Keratinocyte (primary cell): ENCODE measurements at regions not wholly inside any gene's neighbourhood (a gene's known extent, or its start where the extent isn't known, plus 50 kb on each side); places are given as distances from the start of the nearest gene placed in this dataset.

Experiments
- DNase-seq: peaks from one replicate; pipeline ENCODE4 v3.0.0-alpha.2; 2011; ENCODE audit warnings: low read depth, missing footprints, low spot score
- FAIRE-seq: peaks from 2 replicates; lab custom pipeline; 2011; peaks lifted over from hg19 to GRCh38; lab: Jason Lieb, UNC
- H2AFZ ChIP-seq: 2 replicates; pipeline ENCODE4 v1.6.0; 2012; ENCODE audit warnings: low read length, control low read depth, inconsistent platforms; ENCODE audit not compliant: control insufficient read depth
- H3K27ac ChIP-seq: 2 replicates; pipeline ENCODE4 v1.5.1; 2011; ENCODE audit warnings: low read length; ENCODE audit not compliant: control insufficient read depth, insufficient read depth
- H3K27me3 ChIP-seq: 3 replicates; pipeline ENCODE4 v1.6.0; 2011; ENCODE audit warnings: low read length; ENCODE audit not compliant: control insufficient read depth, insufficient read depth; ENCODE audit errors: extremely low read depth
- H3K36me3 ChIP-seq, 2 experiments: 2 replicates in 1 of 2; 3 replicates in 1 of 2; pipeline ENCODE4 v1.5.1; 2011; ENCODE audit warnings: low read length in 2 of 2, mild to moderate bottlenecking in 1 of 2; ENCODE audit not compliant: control insufficient read depth in 2 of 2, insufficient read depth in 2 of 2; ENCODE audit errors: extremely low read depth in 1 of 2
- H3K4me1 ChIP-seq: 3 replicates; pipeline ENCODE4 v1.5.1; 2011; ENCODE audit warnings: low read length; ENCODE audit not compliant: control insufficient read depth, insufficient read depth; ENCODE audit errors: extremely low read depth
- H3K4me2 ChIP-seq: 3 replicates; pipeline ENCODE4 v1.6.0; 2011; ENCODE audit warnings: low read depth, low read length; ENCODE audit not compliant: control insufficient read depth, insufficient read depth; ENCODE audit errors: extremely low read depth
- H3K4me3 ChIP-seq, 3 experiments: fragments of 200-600 bp in 1 of 3; sonication (generic) in 1 of 3; 2 replicates in 2 of 3; 3 replicates in 1 of 3; pipeline ENCODE4 v1.5.1; 2011 to 2016; ENCODE audit warnings: low read length in 3 of 3, mild to moderate bottlenecking in 3 of 3, control low read depth in 2 of 3, inconsistent platforms in 1 of 3, low read depth in 1 of 3, mixed read lengths in 1 of 3, mixed run types in 1 of 3, moderate library complexity in 1 of 3; ENCODE audit not compliant: control insufficient read depth in 2 of 3, insufficient read depth in 2 of 3; ENCODE audit errors: extremely low read depth in 1 of 3
- H3K79me2 ChIP-seq: 2 replicates; pipeline ENCODE4 v1.6.0; 2012; ENCODE audit warnings: low read length; ENCODE audit not compliant: control insufficient read depth, insufficient read depth
- H3K9ac ChIP-seq: 3 replicates; pipeline ENCODE4 v1.6.0; 2011; ENCODE audit warnings: low read length; ENCODE audit not compliant: control insufficient read depth, insufficient read depth; ENCODE audit errors: extremely low read depth
- H3K9me1 ChIP-seq: 3 replicates; pipeline ENCODE4 v1.6.0; 2011; ENCODE audit warnings: low read length; ENCODE audit not compliant: control insufficient read depth, insufficient read depth; ENCODE audit errors: extremely low read depth
- H3K9me3 ChIP-seq: 2 replicates; pipeline ENCODE4 v1.5.1; 2012; ENCODE audit warnings: low read depth, low read length; ENCODE audit not compliant: control insufficient read depth
- H4K20me1 ChIP-seq: 3 replicates; pipeline ENCODE4 v1.6.0; 2011; ENCODE audit warnings: low read length; ENCODE audit not compliant: control insufficient read depth, insufficient read depth; ENCODE audit errors: extremely low read depth
- CTCF ChIP-seq, 3 experiments: IDR thresholded peaks in 1 of 3; conservative IDR thresholded peaks in 1 of 3; optimal IDR thresholded peaks in 1 of 3; 2 replicates in 2 of 3; 3 replicates in 1 of 3; pipeline versions ENCODE3 to v1.5.1; 2011; ENCODE audit warnings: low read length in 3 of 3, mild to moderate bottlenecking in 3 of 3, moderate library complexity in 2 of 3, control low read depth in 1 of 3, inconsistent platforms in 1 of 3; ENCODE audit not compliant: insufficient read depth in 2 of 3; ENCODE audit errors: extremely low read depth in 1 of 3
- EZH2 ChIP-seq: IDR thresholded peaks from one replicate; pipeline ENCODE4 v1.6.1; 2012; ENCODE audit warnings: inconsistent platforms, mild to moderate bottlenecking, low read length, moderate library complexity
- dilution Hi-C: fragments of 300-500 bp; cut with MboI; formaldehyde crosslinking; loops from one replicate; pipeline ENCODE4 v1.7.0; 2020; ENCODE audit warnings: low sequenced_read_pairs; ENCODE audit not compliant: extremely low pct_ligation_motif_present

DNA sequence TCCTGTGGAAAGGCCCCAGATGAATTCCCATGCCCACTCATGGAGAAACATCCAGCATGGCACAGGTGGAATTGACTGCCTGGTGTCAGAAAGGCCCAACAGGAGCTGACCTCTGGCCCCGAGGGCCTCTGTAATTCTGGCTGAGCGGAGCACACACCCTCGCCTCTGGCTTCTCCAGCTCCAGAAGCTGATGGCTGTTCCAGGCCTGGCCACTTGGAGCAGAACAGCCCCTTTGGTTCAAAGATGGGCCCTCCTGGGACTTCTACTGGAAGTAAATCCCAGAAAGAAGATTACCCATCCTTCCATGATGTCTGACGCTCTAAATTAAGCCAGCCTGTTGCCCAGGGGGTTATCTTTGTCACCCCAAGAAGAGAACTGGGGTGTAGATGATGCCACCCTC, 275.1 kb upstream of the CDH4 start:
- Histone ChIP-seq H3K27ac (no peak overlapping the region), H3K4me2 (no peak overlapping the region), H3K4me3 (no peak overlapping the region), H3K27me3 (no peaks in the 10 kb centered on the region), H4K20me1 (no peaks in the 10 kb centered on the region), H3K9me3 (peaks cover 2% of the 10 kb centered on the region), H3K9me1 (no peaks in the 10 kb centered on the region), H3K36me3 (no peaks in the 10 kb centered on the region), H3K4me1 (no peaks in the 10 kb centered on the region), H3K9ac (no peak overlapping the region), H2AFZ (no peak overlapping the region), H3K79me2 (no peaks in the 10 kb centered on the region)
- dilution Hi-C loops, result no loop called here
- FAIRE-seq (no peak), DNase-seq (no peak)
- TF ChIP-seq EZH2, result no peak

GRCh38 chr20:60977901-60978300, 274.2 kb upstream of the CDH4 start:
- no peak for DNase-seq
- peaks cover 2% of the 10 kb centered on the region for H3K9me3 ChIP-seq
- no peak overlapping the region for H3K9ac ChIP-seq
- H3K9me1 ChIP-seq, result no peaks in the 10 kb centered on the region
- no peaks in the 10 kb centered on the region for H3K27me3 ChIP-seq
- H3K4me3 ChIP-seq, result no peak overlapping the region
- dilution Hi-C loops, result no loop called here
- no peaks in the 10 kb centered on the region for H4K20me1 ChIP-seq
- H2AFZ ChIP-seq, result no peak overlapping the region
- no peaks in the 10 kb centered on the region for H3K36me3 ChIP-seq
- no peak overlapping the region for H3K4me2 ChIP-seq
- FAIRE-seq, result no peak
- no peak overlapping the region for H3K27ac ChIP-seq
- TF ChIP-seq EZH2 (no peak), CTCF (optimal IDR thresholded peaks at IDR 0.05 in 1 of 3, IDR thresholded peaks at IDR 0.05 in 1 of 3, conservative IDR thresholded peaks at IDR 0.05 in 1 of 3; ENCODE audit: extremely low read depth in 1 of 3, insufficient read depth in 2 of 3, low read length in 3 of 3) (no peak)
- H3K4me1 ChIP-seq, result no peaks in the 10 kb centered on the region
- no peaks in the 10 kb centered on the region for H3K79me2 ChIP-seq

- no peaks in the 10 kb centered on the region for H3K9me1 ChIP-seq
- H3K27ac ChIP-seq, result no peak overlapping the region
- no peak overlapping the region for H2AFZ ChIP-seq
- H3K27me3 ChIP-seq, result no peaks in the 10 kb centered on the region
- H3K79me2 ChIP-seq, result no peaks in the 10 kb centered on the region
- FAIRE-seq (no peak), DNase-seq (no peak)
- dilution Hi-C loops, result no loop called here
- no peak overlapping the region for H3K4me3 ChIP-seq
- no peaks in the 10 kb centered on the region for H3K4me1 ChIP-seq
- no peak overlapping the region for H3K9ac ChIP-seq
- H3K36me3 ChIP-seq, result no peaks in the 10 kb centered on the region
- TF ChIP-seq EZH2, result no peak
- TF ChIP-seq CTCF (optimal IDR thresholded peaks at IDR 0.05 in 1 of 3, IDR thresholded peaks at IDR 0.05 in 1 of 3, conservative IDR thresholded peaks at IDR 0.05 in 1 of 3; ENCODE audit: extremely low read depth in 1 of 3, insufficient read depth in 2 of 3, low read length in 3 of 3), result no peak
- H4K20me1 ChIP-seq, result no peaks in the 10 kb centered on the region
- no peaks in the 10 kb centered on the region for H3K9me3 ChIP-seq
- no peak overlapping the region for H3K4me2 ChIP-seq
Observed at GRCh38 chr20:60984666-60985065, 267.4 kb upstream of the CDH4 start.
